ENCODE measurements at regions not wholly inside any gene's neighbourhood (a gene's known extent, or its start where the extent isn't known, plus 50 kb on each side); places are given as distances from the start of the nearest gene placed in this dataset.

- no peak for TF ChIP-seq EZH2phosphoT487 (IDR thresholded peaks at IDR 0.05; ENCODE audit: low read depth)
- TF ChIP-seq CTCF (IDR thresholded peaks at IDR 0.05; ENCODE audit: low read depth, low read length): peak; percentile 50
Observed at GRCh38 chr7:153832160-153832559, 220.0 kb upstream of the DPP6 start.
